GM18508 (cell line): ENCODE measurements at regions not wholly inside any gene's neighbourhood (a gene's known extent, or its start where the extent isn't known, plus 50 kb on each side); places are given as distances from the start of the nearest gene placed in this dataset.

Experiments used
- ATAC-seq: cut with Tn5 transposase; IDR thresholded peaks from one replicate; pipeline ENCODE4 v1.9.1; 2021; ENCODE audit warnings: moderate number of reproducible peaks; ENCODE audit not compliant: insufficient read depth, unreplicated experiment

DNA sequence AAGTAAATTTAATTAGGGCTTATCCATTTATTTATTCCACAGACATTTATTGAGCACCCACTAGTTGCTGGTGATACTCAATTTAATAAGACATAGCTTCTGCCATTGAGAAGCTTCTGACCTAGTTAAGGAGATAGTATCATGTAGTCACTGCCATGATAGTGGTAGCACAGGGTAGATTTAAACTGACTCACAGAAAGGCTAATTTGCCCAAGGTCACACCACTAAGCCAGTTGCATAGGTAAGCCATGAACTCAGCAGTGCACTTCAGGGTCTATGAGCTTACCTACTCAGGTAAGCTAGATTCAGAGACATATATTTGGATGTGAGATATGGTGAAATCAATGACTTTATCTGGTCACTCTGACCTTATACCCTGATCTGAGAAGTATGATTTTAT, 168.4 kb downstream of the TNFSF18 start:
- no peak for ATAC-seq

GRCh38 chr1:172882791-172883386, 167.9 kb downstream of the TNFSF18 start:
- no peak for ATAC-seq

DNA sequence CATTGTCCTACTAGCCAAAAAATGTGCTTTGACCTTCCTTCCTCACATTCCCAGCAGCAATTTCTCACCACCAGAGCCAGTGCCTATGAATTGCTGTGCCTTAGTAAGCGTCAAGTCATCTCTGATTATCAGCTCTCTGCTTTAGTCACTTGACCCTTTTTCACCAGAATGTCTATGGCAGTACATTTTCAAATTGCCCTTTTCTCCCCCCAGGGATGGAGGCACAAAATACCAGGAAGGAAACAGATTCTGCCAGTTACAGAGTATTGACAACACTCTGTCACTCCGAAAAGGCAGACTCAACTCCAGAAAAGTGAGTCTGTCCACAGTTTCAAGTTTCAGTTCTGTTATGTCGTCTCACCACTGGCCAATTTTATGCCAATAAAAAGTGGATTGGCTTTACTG, 167.4 kb downstream of the TNFSF18 start:
- no peak for ATAC-seq

- ATAC-seq, result no peak
Observed at GRCh38 chr1:172883844-172884243, 166.9 kb downstream of the TNFSF18 start.

DNA sequence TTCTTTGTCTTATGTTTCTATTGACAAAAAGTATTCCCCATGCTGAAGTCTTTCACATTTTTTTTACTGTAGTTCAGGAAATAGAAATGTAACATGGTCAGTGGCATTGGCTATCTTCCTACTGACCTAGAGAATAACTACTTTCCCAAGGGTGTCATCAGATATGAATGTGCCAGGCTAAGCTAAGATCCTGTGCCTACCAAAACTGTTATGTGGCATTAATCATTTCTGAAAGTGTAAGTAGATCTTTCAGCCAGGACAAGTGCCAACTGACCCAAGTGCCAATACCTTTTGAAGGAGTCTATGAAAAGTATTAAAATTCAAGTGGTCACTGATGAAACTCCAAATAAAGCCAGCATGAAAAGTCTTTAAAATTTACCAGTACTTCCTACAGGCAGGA, 165.3 kb downstream of the TNFSF18 start:
- no peak for ATAC-seq

DNA sequence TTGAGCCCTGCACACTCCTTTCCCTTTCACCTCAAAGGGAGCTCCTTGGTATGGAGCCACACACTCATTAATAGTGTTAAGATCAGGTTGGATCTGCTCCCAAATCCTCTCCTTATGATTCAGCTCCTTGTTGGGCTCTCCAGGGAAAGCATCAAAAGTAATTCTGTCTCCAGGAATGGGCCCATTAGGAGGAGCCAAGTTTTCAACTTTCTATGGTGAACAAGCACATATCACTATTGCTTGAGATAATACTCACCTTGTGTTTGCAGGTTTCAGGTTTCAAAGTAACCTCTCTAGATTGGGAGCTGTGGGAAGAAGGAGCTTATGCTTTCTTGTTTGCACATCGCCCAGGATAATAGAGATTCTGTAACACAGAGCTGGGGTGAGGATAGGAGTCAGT, 164.8 kb downstream of the TNFSF18 start:
- no peak for ATAC-seq

DNA sequence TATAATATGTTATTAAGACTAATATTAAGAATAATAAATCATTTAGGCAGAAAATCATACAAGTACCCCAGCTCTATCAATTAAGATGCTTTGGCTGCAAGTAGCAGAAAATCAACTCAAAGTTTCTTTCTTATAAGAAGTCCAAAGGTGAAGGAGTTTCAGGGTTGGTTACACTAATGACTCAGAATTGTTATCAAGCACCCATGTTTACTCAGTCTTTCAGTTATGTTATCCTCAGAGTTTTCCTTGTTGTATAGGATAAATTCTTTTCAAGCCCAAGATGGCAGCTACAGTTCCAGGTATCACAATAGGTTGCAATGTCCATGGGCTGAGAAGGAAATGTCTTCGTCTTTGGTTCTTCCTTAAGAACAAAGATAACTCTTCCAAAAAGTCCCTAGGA, 163.6 kb downstream of the TNFSF18 start:
- ATAC-seq, result no peak

DNA sequence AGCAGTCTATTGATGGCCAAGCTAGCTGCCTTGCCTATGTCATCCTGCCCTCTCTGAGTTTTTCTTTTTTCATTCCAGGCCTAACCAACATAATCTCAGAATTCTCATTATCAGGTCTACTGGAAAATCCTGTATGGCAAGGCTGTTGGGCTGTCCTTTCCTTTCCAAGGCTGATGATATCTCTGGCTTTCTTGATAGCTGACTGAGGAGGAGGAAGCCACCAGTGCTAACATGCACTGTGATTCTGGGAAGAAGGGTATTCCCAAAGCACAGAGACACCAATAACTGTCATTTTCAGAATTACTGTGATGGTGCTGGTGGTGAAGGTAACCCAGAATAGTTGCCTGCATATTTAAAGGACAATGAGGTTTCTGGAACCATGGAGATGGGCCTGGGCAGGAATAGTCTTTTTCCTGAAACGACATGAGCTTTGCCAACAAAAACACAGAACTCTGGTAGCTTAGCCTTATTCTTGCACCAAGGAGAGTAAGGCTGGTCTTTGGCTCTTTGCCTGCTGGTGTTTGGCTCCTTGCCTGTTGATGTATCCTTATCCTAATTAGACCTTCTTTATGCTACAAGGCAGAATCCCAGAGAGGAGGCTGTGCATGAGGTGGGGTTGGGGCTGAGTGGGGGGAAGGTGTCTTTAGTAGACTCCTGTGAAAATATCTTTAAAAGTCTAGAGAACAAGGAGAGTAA, 157.4 kb downstream of the TNFSF18 start:
- ATAC-seq, result no peak

DNA sequence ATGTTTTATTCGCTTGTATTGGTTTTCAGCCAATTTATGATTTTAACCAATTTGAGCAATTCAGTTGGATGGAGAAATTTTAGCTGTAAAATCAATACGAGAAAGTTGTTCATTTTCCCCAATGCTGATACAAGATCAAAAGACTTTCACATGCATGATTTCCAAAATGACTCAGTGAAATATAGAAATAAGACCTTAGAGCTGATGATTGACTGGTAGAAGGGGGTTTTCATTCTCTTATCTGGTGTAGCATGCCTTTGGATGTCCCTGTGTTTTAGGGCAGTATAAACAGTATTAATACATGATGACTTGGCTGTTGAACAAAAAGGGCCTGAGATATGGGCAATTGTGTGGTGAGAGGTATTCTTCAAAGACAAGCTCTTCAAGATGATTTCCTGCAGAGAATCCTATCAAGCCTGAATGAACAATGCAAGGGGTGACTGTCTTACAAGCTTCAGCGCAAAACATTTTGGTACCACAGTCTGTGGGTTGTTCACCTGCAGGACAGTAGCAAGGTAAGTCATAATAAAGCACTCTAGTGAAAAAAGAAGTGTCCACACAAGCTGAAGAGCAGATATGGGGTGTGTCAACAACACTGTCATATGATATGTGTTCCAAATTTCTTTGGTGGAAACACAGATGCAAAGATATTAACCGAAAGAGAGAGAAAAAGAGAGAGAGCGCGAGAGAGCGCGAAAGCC, 156.2 kb downstream of the TNFSF18 start:
- peak; percentile 33 for ATAC-seq

DNA sequence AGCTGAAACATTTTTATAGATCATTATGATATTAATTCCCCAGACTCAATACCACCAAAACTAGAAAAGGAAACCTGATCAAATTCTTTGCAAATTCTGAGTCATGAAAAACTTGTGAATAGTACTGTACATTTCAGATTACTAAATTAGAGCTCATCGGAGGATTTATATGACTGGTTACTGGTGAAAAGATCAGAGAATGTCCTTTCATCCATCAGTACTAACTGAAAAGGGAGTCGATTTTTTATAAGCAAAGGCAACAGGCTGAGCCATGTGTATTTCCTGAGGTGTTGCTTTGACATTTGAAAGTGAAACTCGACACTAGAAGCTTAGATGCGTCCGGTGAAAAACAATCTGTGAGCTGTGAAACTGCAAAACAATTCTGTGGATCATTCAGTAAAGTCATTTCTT, 155.7 kb downstream of the TNFSF18 start:
- peak; percentile 68 for ATAC-seq

DNA sequence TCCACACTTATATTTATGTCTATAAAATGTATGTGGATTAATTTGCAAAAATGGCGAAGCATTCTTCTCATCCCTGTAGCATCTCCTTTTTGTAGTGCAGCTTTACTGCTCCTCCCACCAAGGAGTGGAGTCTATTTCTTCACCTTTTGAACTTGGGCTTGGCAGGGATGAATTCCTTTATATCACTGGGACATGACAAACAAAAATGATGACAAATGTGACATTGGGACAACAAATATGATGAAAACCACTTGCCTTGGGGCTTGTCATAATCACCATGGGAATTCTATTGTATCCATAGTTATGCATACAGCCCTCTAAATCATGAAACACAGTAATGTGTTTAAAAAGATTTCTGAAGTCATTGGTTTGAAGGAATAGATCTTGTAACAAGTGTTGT, 155.0 kb downstream of the TNFSF18 start:
- no peak for ATAC-seq

DNA sequence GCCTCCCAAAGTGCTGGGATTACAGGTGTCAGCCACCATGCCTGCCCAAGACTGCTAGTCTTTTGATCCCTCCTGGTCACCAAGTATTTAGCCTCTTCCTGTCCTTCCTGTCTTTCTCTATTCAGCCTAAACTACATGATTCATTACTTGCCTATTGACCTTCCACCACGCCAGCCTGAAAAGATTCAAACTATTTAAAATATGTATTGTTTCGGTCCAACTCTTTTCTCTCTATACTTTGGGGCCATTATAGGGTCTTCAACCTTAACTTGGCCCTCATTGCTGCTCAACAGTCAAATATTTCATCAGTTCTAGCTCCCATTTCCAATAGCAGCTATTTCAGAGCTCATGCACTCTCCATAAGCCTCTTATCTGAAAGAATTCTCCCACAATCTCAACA, 153.0 kb downstream of the TNFSF18 start:
- no peak for ATAC-seq

DNA sequence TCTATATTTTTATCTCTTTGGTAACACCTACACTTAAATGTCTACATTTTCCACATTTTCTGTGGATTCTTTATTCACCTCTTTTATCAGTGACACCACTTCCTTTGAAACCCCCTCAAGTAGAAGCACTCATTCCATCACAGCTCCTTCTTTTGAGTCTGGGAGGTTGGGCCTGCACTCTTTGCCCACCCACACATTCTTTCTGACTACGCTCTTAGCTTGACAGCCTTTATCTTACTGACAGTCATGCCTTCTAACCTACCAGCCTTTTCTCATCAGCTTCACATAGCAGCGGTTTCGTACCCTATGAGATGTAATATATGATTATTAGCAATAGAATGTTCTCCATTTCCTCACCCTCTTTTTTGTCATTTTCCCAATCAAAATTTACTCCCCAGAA, 151.9 kb downstream of the TNFSF18 start:
- no peak for ATAC-seq

DNA sequence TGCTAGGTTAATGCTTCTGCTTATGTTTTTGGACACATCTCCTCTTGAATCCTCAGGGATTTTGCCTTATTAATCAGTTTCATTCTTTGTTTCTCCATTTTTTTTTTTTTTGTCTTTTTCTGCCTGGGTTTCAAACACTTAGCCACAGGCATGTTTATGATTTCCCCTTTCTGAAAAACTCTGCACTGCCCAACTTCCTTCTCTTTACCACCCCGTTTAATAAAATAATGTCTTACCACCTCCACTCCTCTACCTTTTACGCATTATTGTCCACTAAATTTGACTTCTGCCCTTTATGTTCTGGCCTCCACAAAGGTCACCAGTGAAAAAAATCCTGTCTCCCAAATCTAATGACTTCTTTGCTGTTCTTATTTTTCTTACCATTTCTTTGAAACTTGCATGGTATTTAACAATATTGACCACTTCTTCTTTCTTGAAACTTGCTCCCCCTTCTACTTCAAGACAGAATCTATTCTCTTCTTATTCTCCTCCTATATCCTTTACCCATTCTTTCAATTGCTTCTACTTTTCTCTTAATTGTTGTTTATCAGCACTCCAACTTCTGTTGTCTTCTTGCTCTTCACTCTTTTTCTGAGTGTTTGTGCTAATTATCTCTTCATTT, 150.3 kb downstream of the TNFSF18 start:
- no peak for ATAC-seq

- ATAC-seq, result no peak
Observed at GRCh38 chr1:172902200-172902599, 148.5 kb downstream of the TNFSF18 start.

- ATAC-seq, result no peak
Observed at GRCh38 chr1:172902861-172903381, 147.8 kb downstream of the TNFSF18 start.

- no peak for ATAC-seq
Observed at GRCh38 chr1:172903581-172904220, 147.0 kb downstream of the TNFSF18 start.

GRCh38 chr1:172905452-172905851, 145.3 kb downstream of the TNFSF18 start:
- no peak for ATAC-seq

GRCh38 chr1:172906778-172907592, 143.8 kb downstream of the TNFSF18 start:
- no peak for ATAC-seq
